Stomach (tissue), 4 donors: ENCODE measurements at regions not wholly inside any gene's neighbourhood (a gene's known extent, or its start where the extent isn't known, plus 50 kb on each side); places are given as distances from the start of the nearest gene placed in this dataset.

Source experiments
- EP300 ChIP-seq: sonication (generic); formaldehyde crosslinking; IDR thresholded peaks from one replicate; pipeline ENCODE4 v1.6.1; 2017; ENCODE audit warnings: antibody characterized with exemption
- POLR2A ChIP-seq, 4 donors: fragments of 450-650 bp; IDR thresholded peaks; one replicate each; pipeline ENCODE4 v1.6.1; 2016; ENCODE audit warnings: antibody characterized with exemption in 4 of 4, control low read depth in 2 of 4, mild to moderate bottlenecking in 1 of 4, moderate library complexity in 1 of 4
- TF ChIP-seq, protein P1 (sequence below), 7 experiments: fragments of 450-650 bp in 4 of 7; fragments of 200-600 bp in 3 of 7; sonication (generic) in 3 of 7; IDR thresholded peaks; one replicate each; pipeline ENCODE4 v1.5.1; 2016 to 2019; ENCODE audit warnings: antibody characterized with exemption in 7 of 7, control low read depth in 2 of 7, mild to moderate bottlenecking in 1 of 7

DNA sequence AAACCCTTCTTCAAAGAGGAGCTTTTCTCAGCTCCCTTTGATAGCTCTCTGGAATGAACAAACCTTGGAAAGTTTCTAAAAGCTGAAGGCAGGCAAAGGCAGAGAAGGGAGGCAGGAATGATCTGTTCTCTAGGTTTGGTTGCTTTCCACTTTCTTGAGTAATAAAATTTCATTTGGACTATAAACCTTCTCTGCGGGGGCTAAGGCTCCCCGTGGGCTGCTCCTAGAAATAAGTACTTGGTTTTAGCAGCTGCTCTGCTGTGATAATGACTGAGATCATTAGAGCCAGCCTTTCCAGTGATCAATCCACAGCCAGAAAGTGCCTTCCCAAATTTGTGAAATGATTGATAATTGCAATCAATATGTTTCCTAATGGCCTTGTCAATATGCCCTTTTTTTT, 183.8 kb upstream of the HTR2A start:
- no peak for TF ChIP-seq EP300
- TF ChIP-seq, protein P1, sequence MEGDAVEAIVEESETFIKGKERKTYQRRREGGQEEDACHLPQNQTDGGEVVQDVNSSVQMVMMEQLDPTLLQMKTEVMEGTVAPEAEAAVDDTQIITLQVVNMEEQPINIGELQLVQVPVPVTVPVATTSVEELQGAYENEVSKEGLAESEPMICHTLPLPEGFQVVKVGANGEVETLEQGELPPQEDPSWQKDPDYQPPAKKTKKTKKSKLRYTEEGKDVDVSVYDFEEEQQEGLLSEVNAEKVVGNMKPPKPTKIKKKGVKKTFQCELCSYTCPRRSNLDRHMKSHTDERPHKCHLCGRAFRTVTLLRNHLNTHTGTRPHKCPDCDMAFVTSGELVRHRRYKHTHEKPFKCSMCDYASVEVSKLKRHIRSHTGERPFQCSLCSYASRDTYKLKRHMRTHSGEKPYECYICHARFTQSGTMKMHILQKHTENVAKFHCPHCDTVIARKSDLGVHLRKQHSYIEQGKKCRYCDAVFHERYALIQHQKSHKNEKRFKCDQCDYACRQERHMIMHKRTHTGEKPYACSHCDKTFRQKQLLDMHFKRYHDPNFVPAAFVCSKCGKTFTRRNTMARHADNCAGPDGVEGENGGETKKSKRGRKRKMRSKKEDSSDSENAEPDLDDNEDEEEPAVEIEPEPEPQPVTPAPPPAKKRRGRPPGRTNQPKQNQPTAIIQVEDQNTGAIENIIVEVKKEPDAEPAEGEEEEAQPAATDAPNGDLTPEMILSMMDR (IDR thresholded peaks at IDR 0.05): no peak
- TF ChIP-seq POLR2A (IDR thresholded peaks at IDR 0.05): no peak
